Mammary epithelial cell (primary cell): ENCODE measurements at regions not wholly inside any gene's neighbourhood (a gene's known extent, or its start where the extent isn't known, plus 50 kb on each side); places are given as distances from the start of the nearest gene placed in this dataset.

Source experiments
- EZH2 ChIP-seq: IDR thresholded peaks from 2 replicates; pipeline ENCODE4 v1.6.1; 2012; ENCODE audit warnings: low read length, inconsistent platforms, borderline replicate concordance
- TF ChIP-seq, protein P1 (sequence below), 2 donors: IDR thresholded peaks in 1 of 2; conservative IDR thresholded peaks in 1 of 2; 2 replicates each; pipeline ENCODE4 v1.5.1; 2011 to 2012; ENCODE audit warnings: inconsistent platforms in 2 of 2, low read length in 2 of 2, mild to moderate bottlenecking in 2 of 2, control low read depth in 1 of 2, low read depth in 1 of 2; ENCODE audit not compliant: insufficient read depth in 1 of 2; ENCODE audit errors: extremely low read depth in 1 of 2

DNA sequence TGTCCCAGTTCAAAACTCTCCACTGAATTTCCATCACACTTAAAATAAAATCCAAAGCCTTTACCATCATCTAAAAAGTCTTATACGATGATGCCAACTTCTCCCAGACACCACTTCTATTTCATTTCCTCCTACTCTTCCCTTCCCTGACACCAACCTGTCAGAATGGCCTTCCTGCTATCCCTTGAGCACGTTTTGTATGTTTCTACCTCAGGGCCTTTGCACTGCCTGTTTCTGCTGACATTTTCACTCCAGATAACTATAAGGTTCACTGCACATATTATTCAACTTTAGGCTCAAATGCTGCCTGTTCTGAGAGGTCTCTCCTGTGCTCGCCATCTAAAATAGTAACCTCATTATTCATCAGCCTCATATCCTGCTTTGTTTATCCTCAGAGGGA lies 269.6 kb downstream of the HTR7 start:
- TF ChIP-seq, protein P1, sequence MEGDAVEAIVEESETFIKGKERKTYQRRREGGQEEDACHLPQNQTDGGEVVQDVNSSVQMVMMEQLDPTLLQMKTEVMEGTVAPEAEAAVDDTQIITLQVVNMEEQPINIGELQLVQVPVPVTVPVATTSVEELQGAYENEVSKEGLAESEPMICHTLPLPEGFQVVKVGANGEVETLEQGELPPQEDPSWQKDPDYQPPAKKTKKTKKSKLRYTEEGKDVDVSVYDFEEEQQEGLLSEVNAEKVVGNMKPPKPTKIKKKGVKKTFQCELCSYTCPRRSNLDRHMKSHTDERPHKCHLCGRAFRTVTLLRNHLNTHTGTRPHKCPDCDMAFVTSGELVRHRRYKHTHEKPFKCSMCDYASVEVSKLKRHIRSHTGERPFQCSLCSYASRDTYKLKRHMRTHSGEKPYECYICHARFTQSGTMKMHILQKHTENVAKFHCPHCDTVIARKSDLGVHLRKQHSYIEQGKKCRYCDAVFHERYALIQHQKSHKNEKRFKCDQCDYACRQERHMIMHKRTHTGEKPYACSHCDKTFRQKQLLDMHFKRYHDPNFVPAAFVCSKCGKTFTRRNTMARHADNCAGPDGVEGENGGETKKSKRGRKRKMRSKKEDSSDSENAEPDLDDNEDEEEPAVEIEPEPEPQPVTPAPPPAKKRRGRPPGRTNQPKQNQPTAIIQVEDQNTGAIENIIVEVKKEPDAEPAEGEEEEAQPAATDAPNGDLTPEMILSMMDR (conservative IDR thresholded peaks at IDR 0.05 in 1 of 2, IDR thresholded peaks at IDR 0.05 in 1 of 2; ENCODE audit: extremely low read depth in 1 of 2, insufficient read depth in 1 of 2, low read depth in 1 of 2, low read length in 2 of 2), result no peak
- no peak for TF ChIP-seq EZH2
